WI38 (cell line): ENCODE measurements at regions not wholly inside any gene's neighbourhood (a gene's known extent, or its start where the extent isn't known, plus 50 kb on each side); places are given as distances from the start of the nearest gene placed in this dataset.

Experiments used
- H3K4me3 ChIP-seq: 2 replicates; pipeline ENCODE4 v1.5.1; 2011; ENCODE audit warnings: low read depth, mild to moderate bottlenecking, control low read depth, low read length
- CTCF ChIP-seq: IDR thresholded peaks from 2 replicates; pipeline ENCODE4 v1.5.1; 2012; ENCODE audit warnings: low read depth, mild to moderate bottlenecking, control low read depth, low read length

- H3K4me3 ChIP-seq, result no peak overlapping the region
- no peak for TF ChIP-seq CTCF
Observed at GRCh38 chr3:151992326-151993041, 119.0 kb downstream of the SUCNR1 start.

GRCh38 chr3:151995091-151995490 is 121.6 kb downstream of the SUCNR1 start:
- H3K4me3 ChIP-seq, result no peak overlapping the region
- no peak for TF ChIP-seq CTCF

- no peak overlapping the region for H3K4me3 ChIP-seq
- no peak for TF ChIP-seq CTCF
Observed at GRCh38 chr3:151998744-151999143, 125.3 kb downstream of the SUCNR1 start.

- H3K4me3 ChIP-seq, result no peak overlapping the region
- TF ChIP-seq CTCF, result no peak
Observed at GRCh38 chr3:151999936-152000335, 126.5 kb downstream of the SUCNR1 start.

GRCh38 chr3:152011812-152012735 is 138.6 kb downstream of the SUCNR1 start:
- no peak overlapping the region for H3K4me3 ChIP-seq
- TF ChIP-seq CTCF, result no peak

- H3K4me3 ChIP-seq, result no peak overlapping the region
- no peak for TF ChIP-seq CTCF
Observed at GRCh38 chr3:152019508-152019907, 146.1 kb downstream of the SUCNR1 start.

- TF ChIP-seq CTCF, result no peak
- no peak overlapping the region for H3K4me3 ChIP-seq
Observed at GRCh38 chr3:152021951-152022461, 148.6 kb downstream of the SUCNR1 start.
